H1 (cell line): ENCODE measurements at regions not wholly inside any gene's neighbourhood (a gene's known extent, or its start where the extent isn't known, plus 50 kb on each side); places are given as distances from the start of the nearest gene placed in this dataset.

Source experiments
- JUND ChIP-seq: IDR thresholded peaks from 2 replicates; pipeline ENCODE4 v1.6.1; 2011; ENCODE audit warnings: mild to moderate bottlenecking, improper control_type of control experiment, low read length
- POU5F1 ChIP-seq: IDR thresholded peaks from 2 replicates; pipeline ENCODE4 v1.6.1; 2011; ENCODE audit warnings: low read depth, mild to moderate bottlenecking, low read length, moderate library complexity
- SIN3A ChIP-seq, 2 experiments: IDR thresholded peaks in 1 of 2; conservative IDR thresholded peaks in 1 of 2; 2 replicates each; pipeline ENCODE4 v1.6.1; 2011 to 2012; ENCODE audit warnings: low read length in 2 of 2, improper control_type of control experiment in 1 of 2, low read depth in 1 of 2, mild to moderate bottlenecking in 1 of 2
- SP2 ChIP-seq: IDR thresholded peaks from 2 replicates; pipeline ENCODE4 v1.6.1; 2012; ENCODE audit warnings: mild to moderate bottlenecking, low read length, inconsistent platforms
- TAF7 ChIP-seq: optimal IDR thresholded peaks from 2 replicates; pipeline ENCODE3; 2011; ENCODE audit warnings: low read depth, mild to moderate bottlenecking, inconsistent platforms, low read length, moderate library complexity, borderline replicate concordance
- TEAD4 ChIP-seq: IDR thresholded peaks from 2 replicates; pipeline ENCODE4 v1.6.1; 2012; ENCODE audit warnings: low read depth, low read length, inconsistent platforms, mixed read lengths
- YY1 ChIP-seq: IDR thresholded peaks from 2 replicates; pipeline ENCODE4 v1.6.1; 2011; ENCODE audit warnings: low read depth, mild to moderate bottlenecking, low read length
- ZNF274 ChIP-seq: IDR thresholded peaks from 2 replicates; pipeline ENCODE4 v1.7.0; 2012; ENCODE audit warnings: low read length, borderline replicate concordance; ENCODE audit errors: extremely low read depth
- TF ChIP-seq, protein P1 (sequence below): fragments of 300-600 bp; sonication (generic); IDR thresholded peaks from 2 replicates; pipeline ENCODE4 v1.7.1; 2012; ENCODE audit warnings: low read length, moderate library complexity, mild to moderate bottlenecking, inconsistent platforms; ENCODE audit not compliant: insufficient replicate concordance
- TF ChIP-seq, protein P2 (sequence below): IDR thresholded peaks from 2 replicates; pipeline ENCODE4 v1.6.1; 2012; ENCODE audit warnings: inconsistent platforms

DNA sequence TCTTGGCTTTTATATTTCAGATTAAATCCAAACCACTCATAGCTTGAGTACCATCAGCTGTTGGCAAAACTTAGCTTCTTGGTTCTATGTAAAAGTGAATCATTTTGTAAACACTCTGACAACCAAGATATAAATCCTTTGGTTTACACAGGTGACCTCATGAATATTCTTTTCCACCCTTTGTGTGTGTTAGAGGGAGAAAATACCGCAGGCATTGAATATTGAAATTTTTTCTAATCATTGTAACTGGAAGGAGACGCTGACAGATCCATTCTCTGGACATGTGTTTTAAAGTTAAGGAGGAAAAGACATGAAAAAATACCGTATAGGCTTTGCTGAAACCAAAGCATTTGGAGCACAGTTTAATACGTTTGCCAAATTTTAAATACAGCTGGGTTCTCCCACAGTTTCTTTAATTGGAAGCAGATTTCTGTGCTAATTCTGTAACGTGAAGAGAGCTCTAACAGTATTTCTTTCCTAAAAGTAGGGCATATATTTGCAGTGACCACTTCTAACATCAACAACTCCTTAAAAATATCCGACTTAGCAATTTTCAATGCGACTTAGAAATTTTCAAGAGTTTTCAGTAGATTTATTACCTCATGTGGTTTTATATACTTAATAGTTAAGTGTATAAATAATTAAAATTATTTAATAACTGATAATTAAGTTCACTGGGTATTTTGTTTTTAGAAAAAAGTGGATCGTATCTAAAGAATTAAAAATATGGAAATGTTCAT lies 388.2 kb downstream of the USP25 start (continued):
- TF ChIP-seq, protein P1, sequence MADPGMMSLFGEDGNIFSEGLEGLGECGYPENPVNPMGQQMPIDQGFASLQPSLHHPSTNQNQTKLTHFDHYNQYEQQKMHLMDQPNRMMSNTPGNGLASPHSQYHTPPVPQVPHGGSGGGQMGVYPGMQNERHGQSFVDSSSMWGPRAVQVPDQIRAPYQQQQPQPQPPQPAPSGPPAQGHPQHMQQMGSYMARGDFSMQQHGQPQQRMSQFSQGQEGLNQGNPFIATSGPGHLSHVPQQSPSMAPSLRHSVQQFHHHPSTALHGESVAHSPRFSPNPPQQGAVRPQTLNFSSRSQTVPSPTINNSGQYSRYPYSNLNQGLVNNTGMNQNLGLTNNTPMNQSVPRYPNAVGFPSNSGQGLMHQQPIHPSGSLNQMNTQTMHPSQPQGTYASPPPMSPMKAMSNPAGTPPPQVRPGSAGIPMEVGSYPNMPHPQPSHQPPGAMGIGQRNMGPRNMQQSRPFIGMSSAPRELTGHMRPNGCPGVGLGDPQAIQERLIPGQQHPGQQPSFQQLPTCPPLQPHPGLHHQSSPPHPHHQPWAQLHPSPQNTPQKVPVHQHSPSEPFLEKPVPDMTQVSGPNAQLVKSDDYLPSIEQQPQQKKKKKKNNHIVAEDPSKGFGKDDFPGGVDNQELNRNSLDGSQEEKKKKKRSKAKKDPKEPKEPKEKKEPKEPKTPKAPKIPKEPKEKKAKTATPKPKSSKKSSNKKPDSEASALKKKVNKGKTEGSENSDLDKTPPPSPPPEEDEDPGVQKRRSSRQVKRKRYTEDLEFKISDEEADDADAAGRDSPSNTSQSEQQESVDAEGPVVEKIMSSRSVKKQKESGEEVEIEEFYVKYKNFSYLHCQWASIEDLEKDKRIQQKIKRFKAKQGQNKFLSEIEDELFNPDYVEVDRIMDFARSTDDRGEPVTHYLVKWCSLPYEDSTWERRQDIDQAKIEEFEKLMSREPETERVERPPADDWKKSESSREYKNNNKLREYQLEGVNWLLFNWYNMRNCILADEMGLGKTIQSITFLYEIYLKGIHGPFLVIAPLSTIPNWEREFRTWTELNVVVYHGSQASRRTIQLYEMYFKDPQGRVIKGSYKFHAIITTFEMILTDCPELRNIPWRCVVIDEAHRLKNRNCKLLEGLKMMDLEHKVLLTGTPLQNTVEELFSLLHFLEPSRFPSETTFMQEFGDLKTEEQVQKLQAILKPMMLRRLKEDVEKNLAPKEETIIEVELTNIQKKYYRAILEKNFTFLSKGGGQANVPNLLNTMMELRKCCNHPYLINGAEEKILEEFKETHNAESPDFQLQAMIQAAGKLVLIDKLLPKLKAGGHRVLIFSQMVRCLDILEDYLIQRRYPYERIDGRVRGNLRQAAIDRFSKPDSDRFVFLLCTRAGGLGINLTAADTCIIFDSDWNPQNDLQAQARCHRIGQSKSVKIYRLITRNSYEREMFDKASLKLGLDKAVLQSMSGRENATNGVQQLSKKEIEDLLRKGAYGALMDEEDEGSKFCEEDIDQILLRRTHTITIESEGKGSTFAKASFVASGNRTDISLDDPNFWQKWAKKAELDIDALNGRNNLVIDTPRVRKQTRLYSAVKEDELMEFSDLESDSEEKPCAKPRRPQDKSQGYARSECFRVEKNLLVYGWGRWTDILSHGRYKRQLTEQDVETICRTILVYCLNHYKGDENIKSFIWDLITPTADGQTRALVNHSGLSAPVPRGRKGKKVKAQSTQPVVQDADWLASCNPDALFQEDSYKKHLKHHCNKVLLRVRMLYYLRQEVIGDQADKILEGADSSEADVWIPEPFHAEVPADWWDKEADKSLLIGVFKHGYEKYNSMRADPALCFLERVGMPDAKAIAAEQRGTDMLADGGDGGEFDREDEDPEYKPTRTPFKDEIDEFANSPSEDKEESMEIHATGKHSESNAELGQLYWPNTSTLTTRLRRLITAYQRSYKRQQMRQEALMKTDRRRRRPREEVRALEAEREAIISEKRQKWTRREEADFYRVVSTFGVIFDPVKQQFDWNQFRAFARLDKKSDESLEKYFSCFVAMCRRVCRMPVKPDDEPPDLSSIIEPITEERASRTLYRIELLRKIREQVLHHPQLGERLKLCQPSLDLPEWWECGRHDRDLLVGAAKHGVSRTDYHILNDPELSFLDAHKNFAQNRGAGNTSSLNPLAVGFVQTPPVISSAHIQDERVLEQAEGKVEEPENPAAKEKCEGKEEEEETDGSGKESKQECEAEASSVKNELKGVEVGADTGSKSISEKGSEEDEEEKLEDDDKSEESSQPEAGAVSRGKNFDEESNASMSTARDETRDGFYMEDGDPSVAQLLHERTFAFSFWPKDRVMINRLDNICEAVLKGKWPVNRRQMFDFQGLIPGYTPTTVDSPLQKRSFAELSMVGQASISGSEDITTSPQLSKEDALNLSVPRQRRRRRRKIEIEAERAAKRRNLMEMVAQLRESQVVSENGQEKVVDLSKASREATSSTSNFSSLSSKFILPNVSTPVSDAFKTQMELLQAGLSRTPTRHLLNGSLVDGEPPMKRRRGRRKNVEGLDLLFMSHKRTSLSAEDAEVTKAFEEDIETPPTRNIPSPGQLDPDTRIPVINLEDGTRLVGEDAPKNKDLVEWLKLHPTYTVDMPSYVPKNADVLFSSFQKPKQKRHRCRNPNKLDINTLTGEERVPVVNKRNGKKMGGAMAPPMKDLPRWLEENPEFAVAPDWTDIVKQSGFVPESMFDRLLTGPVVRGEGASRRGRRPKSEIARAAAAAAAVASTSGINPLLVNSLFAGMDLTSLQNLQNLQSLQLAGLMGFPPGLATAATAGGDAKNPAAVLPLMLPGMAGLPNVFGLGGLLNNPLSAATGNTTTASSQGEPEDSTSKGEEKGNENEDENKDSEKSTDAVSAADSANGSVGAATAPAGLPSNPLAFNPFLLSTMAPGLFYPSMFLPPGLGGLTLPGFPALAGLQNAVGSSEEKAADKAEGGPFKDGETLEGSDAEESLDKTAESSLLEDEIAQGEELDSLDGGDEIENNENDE, result no peak
- TF ChIP-seq TEAD4 (no peak), SP2 (no peak), SIN3A (conservative IDR thresholded peaks at IDR 0.05 in 1 of 2, IDR thresholded peaks at IDR 0.05 in 1 of 2; ENCODE audit: low read depth in 1 of 2, low read length in 2 of 2) (no peak), JUND (no peak), TAF7 (no peak), ZNF274 (no peak), POU5F1 (no peak), YY1 (no peak)
- TF ChIP-seq, protein P2, sequence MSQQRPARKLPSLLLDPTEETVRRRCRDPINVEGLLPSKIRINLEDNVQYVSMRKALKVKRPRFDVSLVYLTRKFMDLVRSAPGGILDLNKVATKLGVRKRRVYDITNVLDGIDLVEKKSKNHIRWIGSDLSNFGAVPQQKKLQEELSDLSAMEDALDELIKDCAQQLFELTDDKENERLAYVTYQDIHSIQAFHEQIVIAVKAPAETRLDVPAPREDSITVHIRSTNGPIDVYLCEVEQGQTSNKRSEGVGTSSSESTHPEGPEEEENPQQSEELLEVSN, result no peak
